Mucosa of stomach (tissue), 1 donor: ENCODE measurements at regions not wholly inside any gene's neighbourhood (a gene's known extent, or its start where the extent isn't known, plus 50 kb on each side); places are given as distances from the start of the nearest gene placed in this dataset.
A peak's percentile ranks its signal among the peaks of the same experiment; 100 is the strongest.

ENCODE experiments used
- H3K27me3 ChIP-seq: one replicate; pipeline ENCODE4 v1.7.0; 2013; ENCODE audit warnings: mild to moderate bottlenecking, low read length; ENCODE audit not compliant: control insufficient read depth, insufficient read depth
- H3K36me3 ChIP-seq: one replicate; pipeline ENCODE4 v1.7.0; 2013; ENCODE audit warnings: low read length; ENCODE audit not compliant: control insufficient read depth, insufficient read depth
- H3K4me1 ChIP-seq: one replicate; pipeline ENCODE4 v1.7.0; 2013; ENCODE audit warnings: mild to moderate bottlenecking, low read length; ENCODE audit not compliant: control insufficient read depth, insufficient read depth
- H3K4me3 ChIP-seq: one replicate; pipeline ENCODE4 v1.7.0; 2013; ENCODE audit warnings: low read length
- H3K9ac ChIP-seq: one replicate; pipeline ENCODE4 v1.7.0; 2013; ENCODE audit warnings: mild to moderate bottlenecking, low read length, moderate library complexity
- H3K9me3 ChIP-seq: one replicate; pipeline ENCODE4 v1.7.0; 2013; ENCODE audit warnings: mild to moderate bottlenecking, low read length, moderate library complexity; ENCODE audit not compliant: control insufficient read depth
- donor health status: Pancreatic carcinoma.

DNA sequence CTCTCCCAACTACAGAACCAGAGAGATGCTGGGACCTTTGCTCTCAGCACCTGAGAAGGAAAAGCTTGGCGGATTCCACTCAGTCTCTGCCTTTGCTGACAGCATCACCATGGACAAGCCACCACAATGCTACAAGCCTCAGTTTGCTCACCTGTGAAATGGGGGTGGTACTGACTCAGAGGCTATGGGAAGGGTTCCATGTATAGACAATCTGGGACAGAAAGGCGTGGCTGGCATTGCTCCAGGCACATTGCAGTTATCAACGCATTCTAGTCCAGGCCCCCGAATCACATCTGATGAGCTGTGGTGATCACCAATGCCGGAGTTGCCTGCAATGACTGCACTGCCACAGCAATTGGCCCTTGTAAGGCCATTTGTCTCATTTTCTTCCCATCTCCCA is 72.6 kb downstream of the ISX start:
- no peaks in the 10 kb centered on the region for H3K9me3 ChIP-seq
- no peak overlapping the region for H3K4me3 ChIP-seq
- H3K36me3 ChIP-seq, result no peaks in the 10 kb centered on the region
- H3K4me1 ChIP-seq, result peaks cover 26% of the 10 kb centered on the region
- no peak overlapping the region for H3K9ac ChIP-seq
- H3K27me3 ChIP-seq, result peaks cover 3% of the 10 kb centered on the region

GRCh38 chr22:35140879-35141745 is 75.2 kb downstream of the ISX start:
- Histone ChIP-seq H3K36me3 (no peaks in the 10 kb centered on the region), H3K9me3 (no peaks in the 10 kb centered on the region), H3K27me3 (peaks cover 3% of the 10 kb centered on the region), H3K4me3 (no peak overlapping the region), H3K4me1 (peaks cover under 1% of the 10 kb centered on the region), H3K9ac (no peak overlapping the region)

DNA sequence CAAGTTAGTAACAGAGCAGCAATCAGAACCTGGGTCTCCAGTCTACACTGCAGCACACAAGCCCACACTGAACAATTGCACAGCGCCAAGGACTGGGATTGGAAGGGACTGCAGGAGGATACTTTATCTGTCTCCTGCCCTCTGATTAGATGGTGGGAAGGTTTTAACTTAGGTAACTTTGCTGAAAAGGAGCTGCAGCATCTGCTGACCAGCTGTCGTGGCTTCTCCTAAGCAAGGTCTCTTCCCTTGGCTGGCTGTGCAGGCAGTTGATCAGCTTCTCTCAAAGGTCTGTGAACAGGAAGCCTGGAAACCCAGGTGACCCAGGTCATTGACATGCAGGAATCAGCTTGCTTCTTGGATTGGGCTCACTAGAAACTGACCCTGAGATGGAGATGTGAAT is 82.4 kb downstream of the ISX start:
- no peaks in the 10 kb centered on the region for H3K36me3 ChIP-seq
- no peak overlapping the region for H3K9ac ChIP-seq
- no peak overlapping the region for H3K4me3 ChIP-seq
- H3K9me3 ChIP-seq, result no peaks in the 10 kb centered on the region
- H3K27me3 ChIP-seq, result peaks cover 5% of the 10 kb centered on the region
- no peaks in the 10 kb centered on the region for H3K4me1 ChIP-seq

DNA sequence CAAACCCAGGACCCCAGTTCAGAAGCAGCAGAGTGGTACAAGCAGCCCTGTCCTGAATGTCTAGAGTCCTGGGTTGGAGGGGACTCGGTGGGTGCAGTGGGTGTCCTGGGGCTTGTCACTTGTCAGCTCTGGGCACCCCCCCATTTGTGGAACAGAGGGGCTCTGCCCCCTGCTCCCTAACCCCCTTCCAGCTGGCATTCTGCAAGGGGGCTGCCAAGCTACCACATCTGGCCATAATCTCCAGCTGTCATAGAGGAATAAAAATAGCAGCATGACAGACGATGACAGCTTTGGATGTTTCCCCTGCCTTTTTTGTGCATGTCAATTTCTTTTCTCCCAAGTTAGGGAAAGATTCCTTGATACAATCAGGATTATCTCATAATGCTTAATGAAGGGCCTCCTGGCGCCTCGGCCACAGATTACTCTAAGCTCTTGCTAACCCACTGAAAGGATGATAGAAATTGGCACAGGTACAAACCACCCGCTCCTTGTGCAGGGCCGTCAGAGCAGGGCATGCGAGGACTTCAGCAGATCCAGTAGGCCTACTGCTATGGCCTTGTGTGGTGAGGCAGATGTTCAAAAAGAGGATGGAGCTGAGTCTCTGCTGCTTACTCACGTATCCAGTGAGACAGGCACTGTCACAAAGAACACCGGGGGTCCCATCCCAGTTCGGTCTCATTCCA is 83.0 kb downstream of the ISX start:
- H3K27me3 ChIP-seq, result peaks cover 8% of the 10 kb centered on the region
- no peak overlapping the region for H3K9ac ChIP-seq
- H3K4me3 ChIP-seq, result no peak overlapping the region
- H3K9me3 ChIP-seq, result no peaks in the 10 kb centered on the region
- no peaks in the 10 kb centered on the region for H3K36me3 ChIP-seq
- H3K4me1 ChIP-seq, result no peaks in the 10 kb centered on the region

DNA sequence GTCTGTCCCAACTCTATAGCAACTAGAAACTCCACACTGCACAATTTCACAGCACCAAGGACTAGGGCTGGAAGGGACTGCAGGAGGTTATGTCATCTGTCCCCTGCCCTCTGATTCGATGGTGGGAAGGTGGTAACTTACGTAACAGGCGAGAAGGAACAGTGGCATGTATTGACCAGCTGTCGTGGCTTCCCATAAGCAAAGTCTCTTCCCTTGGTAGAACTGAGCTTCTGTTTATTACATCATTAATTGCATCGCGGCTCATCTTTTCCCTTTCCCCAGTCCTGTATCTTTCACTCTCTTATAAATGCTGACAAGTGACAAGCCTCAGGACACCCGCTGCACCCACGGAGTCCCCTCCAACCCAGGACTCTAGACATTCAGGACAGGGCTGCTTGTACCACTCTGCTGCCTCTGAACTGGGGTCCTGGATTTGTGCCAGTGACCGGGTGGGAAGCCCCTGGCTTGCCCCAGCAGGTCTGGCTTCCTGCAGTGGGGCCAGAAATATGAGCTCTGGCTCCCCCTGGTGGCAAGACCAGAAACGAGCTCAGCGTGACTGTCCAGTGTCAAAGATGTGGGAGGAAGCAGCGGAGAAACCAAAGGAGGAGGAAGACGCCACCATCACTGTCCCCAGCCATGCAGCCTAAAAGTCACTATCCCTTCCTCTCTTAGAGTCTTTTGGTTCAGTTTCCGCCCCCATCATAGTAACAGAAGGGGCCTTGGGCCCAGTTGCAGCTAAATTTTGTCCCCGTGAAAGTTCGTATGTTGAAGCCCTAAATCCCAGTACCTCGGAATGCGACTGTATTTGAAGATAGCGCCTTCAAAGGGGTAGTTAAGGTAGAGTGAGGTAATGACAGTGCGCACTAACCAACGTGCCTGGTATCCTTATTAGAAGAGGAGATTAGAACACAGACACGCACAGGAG is 84.5 kb downstream of the ISX start:
- H3K9me3 ChIP-seq, result no peaks in the 10 kb centered on the region
- no peak overlapping the region for H3K4me3 ChIP-seq
- no peaks in the 10 kb centered on the region for H3K36me3 ChIP-seq
- no peak overlapping the region for H3K9ac ChIP-seq
- H3K27me3 ChIP-seq, result peaks cover 8% of the 10 kb centered on the region
- no peaks in the 10 kb centered on the region for H3K4me1 ChIP-seq

DNA sequence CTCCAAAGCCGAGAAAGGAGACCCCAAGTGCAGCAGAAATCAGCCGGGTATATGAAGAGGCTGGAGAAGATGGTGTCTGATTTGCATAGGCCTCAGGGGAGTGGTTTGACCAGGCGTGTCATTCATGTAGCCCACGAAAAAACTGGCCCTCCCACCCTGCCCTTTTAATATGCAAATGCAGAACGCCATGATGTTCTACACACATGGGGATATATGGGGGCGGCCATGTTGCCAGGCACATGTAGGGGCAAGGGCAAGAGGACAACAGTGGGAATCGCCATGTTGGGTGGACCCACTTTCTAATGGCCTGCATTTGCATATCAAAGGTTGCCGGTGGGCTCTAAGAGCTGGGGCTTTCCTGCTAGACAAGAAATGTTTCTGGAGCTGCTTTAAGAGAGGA is 86.4 kb downstream of the ISX start:
- Histone ChIP-seq H3K9ac (no peak overlapping the region), H3K27me3 (peaks cover 12% of the 10 kb centered on the region), H3K36me3 (no peaks in the 10 kb centered on the region), H3K4me3 (no peak overlapping the region), H3K9me3 (no peaks in the 10 kb centered on the region), H3K4me1 (no peaks in the 10 kb centered on the region)

DNA sequence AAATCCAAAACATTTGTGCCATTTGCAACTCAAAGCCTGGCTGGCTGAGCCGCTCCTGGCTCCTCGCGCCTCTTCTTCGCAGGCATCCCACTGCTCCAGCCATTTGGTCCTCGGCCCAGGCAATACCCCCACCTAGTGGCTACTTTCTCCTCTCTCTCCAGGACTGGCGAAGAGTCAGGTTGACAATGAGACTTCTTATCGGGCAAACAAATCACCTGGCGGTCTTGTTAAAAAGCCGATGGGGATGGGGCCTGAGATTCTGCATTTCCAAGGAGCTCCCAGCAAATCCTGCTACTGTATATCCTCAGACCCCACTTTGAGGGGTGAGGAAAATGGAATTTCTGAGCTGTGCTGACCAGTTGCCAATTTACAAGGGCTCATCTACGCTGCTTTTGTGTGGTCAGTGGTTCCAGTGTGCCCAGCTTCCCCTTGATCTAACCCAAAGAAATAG is 89.0 kb downstream of the ISX start:
- Histone ChIP-seq H3K4me3 (no peak overlapping the region), H3K4me1 (no peaks in the 10 kb centered on the region), H3K9me3 (no peaks in the 10 kb centered on the region), H3K27me3 (peaks cover 12% of the 10 kb centered on the region), H3K9ac (no peak overlapping the region), H3K36me3 (no peaks in the 10 kb centered on the region)

GRCh38 chr22:35155403-35156025 is 89.6 kb downstream of the ISX start:
- no peak overlapping the region for H3K9ac ChIP-seq
- H3K9me3 ChIP-seq, result no peaks in the 10 kb centered on the region
- no peaks in the 10 kb centered on the region for H3K4me1 ChIP-seq
- H3K36me3 ChIP-seq, result no peaks in the 10 kb centered on the region
- H3K27me3 ChIP-seq, result peaks cover 12% of the 10 kb centered on the region
- H3K4me3 ChIP-seq, result no peak overlapping the region

- peak overlapping the region; percentile 47 for H3K9ac ChIP-seq
- no peaks in the 10 kb centered on the region for H3K4me1 ChIP-seq
- H3K27me3 ChIP-seq, result peaks cover 12% of the 10 kb centered on the region
- H3K4me3 ChIP-seq, result no peak overlapping the region
- H3K36me3 ChIP-seq, result no peaks in the 10 kb centered on the region
- no peaks in the 10 kb centered on the region for H3K9me3 ChIP-seq
Observed at GRCh38 chr22:35156945-35157344, 91.0 kb downstream of the ISX start.

GRCh38 chr22:35158336-35158735 is 92.4 kb downstream of the ISX start:
- Histone ChIP-seq H3K27me3 (peaks cover 7% of the 10 kb centered on the region), H3K4me3 (no peak overlapping the region), H3K36me3 (no peaks in the 10 kb centered on the region), H3K4me1 (no peaks in the 10 kb centered on the region), H3K9ac (no peak overlapping the region), H3K9me3 (no peaks in the 10 kb centered on the region)

- Histone ChIP-seq H3K9ac (no peak overlapping the region), H3K36me3 (no peaks in the 10 kb centered on the region), H3K27me3 (peaks cover 5% of the 10 kb centered on the region), H3K9me3 (no peaks in the 10 kb centered on the region), H3K4me1 (no peaks in the 10 kb centered on the region), H3K4me3 (no peak overlapping the region)
Observed at GRCh38 chr22:35159343-35159742, 93.4 kb downstream of the ISX start.
